Type B pancreatic cell (in vitro differentiated cells): ENCODE measurements at regions not wholly inside any gene's neighbourhood (a gene's known extent, or its start where the extent isn't known, plus 50 kb on each side); places are given as distances from the start of the nearest gene placed in this dataset.
A peak's percentile ranks its signal among the peaks of the same experiment; 100 is the strongest.

Source experiments
- DNase-seq: peaks from one replicate; pipeline ENCODE4 v3.0.0; 2021; ENCODE audit warnings: mixed read lengths; ENCODE audit not compliant: unreplicated experiment; ENCODE audit errors: extremely low spot score
- H3K27ac Mint-ChIP-seq: 2 replicates; pipeline ENCODE4 v1.8.0; 2021; ENCODE audit warnings: mild to moderate bottlenecking, mixed read lengths
- H3K27me3 Mint-ChIP-seq: 2 replicates; pipeline ENCODE4 v1.8.0; 2021; ENCODE audit warnings: mixed read lengths
- H3K36me3 Mint-ChIP-seq: 2 replicates; pipeline ENCODE4 v1.8.0; 2021; ENCODE audit warnings: mixed read lengths
- H3K4me1 Mint-ChIP-seq: one replicate; pipeline ENCODE4 v1.8.0; 2021; ENCODE audit warnings: mixed read lengths; ENCODE audit not compliant: unreplicated experiment
- H3K4me3 Mint-ChIP-seq: 2 replicates; pipeline ENCODE4 v1.8.0; 2021; ENCODE audit warnings: mild to moderate bottlenecking, mixed read lengths
- H3K9me3 Mint-ChIP-seq: 2 replicates; pipeline ENCODE4 v1.8.0; 2021; ENCODE audit warnings: mixed read lengths
- CTCF ChIP-seq: fragments of 200-600 bp; sonication (generic); conservative IDR thresholded peaks from 2 replicates; pipeline ENCODE4 v1.5.0; 2021; ENCODE audit warnings: antibody characterized with exemption, mild to moderate bottlenecking

DNA sequence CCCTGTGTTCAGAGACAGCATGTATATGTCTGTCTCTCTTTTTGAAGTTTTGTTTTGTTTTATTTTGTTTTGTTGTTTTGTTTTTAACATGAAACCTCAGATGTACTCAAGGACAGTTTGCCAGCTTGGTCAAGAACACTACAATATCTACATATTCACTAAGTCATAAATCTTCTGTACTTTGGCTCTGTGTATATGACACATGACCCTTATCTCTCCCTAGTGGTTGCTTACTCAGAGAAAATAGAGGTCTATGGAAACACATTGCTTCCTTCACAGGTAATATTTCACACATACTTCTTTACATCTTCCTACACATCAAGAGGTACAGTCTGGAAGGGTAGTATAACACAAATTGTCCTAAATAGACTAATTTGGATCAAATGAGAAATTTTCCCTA, 312.6 kb upstream of the VRK2 start:
- Mint-ChIP-seq H3K4me1 (no peaks in the 10 kb centered on the region), H3K4me3 (no peak overlapping the region), H3K9me3 (peaks cover 4% of the 10 kb centered on the region), H3K27ac (no peak overlapping the region), H3K36me3 (no peaks in the 10 kb centered on the region), H3K27me3 (no peaks in the 10 kb centered on the region)
- DNase-seq, result no peak
- TF ChIP-seq CTCF, result no peak

- H3K27me3 Mint-ChIP-seq, result peaks cover 6% of the 10 kb centered on the region
- H3K4me3 Mint-ChIP-seq, result no peak overlapping the region
- H3K36me3 Mint-ChIP-seq, result no peaks in the 10 kb centered on the region
- TF ChIP-seq CTCF, result no peak
- no peak for DNase-seq
- H3K9me3 Mint-ChIP-seq, result no peaks in the 10 kb centered on the region
- no peak overlapping the region for H3K27ac Mint-ChIP-seq
- no peaks in the 10 kb centered on the region for H3K4me1 Mint-ChIP-seq
These were observed 305.7 kb upstream of the VRK2 start for GRCh38 chr2:57740891-57741290.

- no peaks in the 10 kb centered on the region for H3K4me1 Mint-ChIP-seq
- no peak overlapping the region for H3K4me3 Mint-ChIP-seq
- TF ChIP-seq CTCF, result no peak
- H3K27ac Mint-ChIP-seq, result no peak overlapping the region
- H3K27me3 Mint-ChIP-seq, result no peaks in the 10 kb centered on the region
- no peaks in the 10 kb centered on the region for H3K36me3 Mint-ChIP-seq
- no peaks in the 10 kb centered on the region for H3K9me3 Mint-ChIP-seq
- DNase-seq, result no peak
These were observed 293.0 kb upstream of the VRK2 start for GRCh38 chr2:57753636-57754035.

GRCh38 chr2:57758686-57759085, 287.9 kb upstream of the VRK2 start:
- no peak for TF ChIP-seq CTCF
- Mint-ChIP-seq H3K9me3 (no peaks in the 10 kb centered on the region), H3K4me3 (peak overlapping the region; percentile 69), H3K27ac (no peak overlapping the region), H3K27me3 (peaks cover 13% of the 10 kb centered on the region), H3K36me3 (no peaks in the 10 kb centered on the region), H3K4me1 (peaks cover 17% of the 10 kb centered on the region)
- DNase-seq, result no peak

DNA sequence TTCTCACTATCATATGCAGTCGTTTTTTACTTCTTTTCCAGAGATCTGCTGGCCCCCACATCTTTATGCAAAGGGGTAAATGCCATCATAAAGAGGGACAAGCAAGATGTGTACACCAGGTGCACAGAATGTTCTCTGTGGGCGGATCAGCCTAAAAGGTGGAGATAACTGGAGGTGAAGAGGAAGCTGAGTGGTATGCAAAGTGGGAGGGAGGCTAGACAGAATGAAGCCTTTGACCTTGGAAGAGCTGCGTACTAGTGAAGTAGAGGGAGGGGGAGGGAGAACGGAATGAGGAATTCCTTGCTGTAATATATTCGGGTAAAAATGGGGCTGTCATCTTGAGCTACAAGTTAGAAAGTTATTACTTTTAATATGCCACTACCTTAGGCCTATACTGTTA, 287.5 kb upstream of the VRK2 start:
- no peak overlapping the region for H3K27ac Mint-ChIP-seq

More for the DNA sequence above, 287.5 kb upstream of the VRK2 start:
- peaks cover 17% of the 10 kb centered on the region for H3K4me1 Mint-ChIP-seq
- TF ChIP-seq CTCF, result no peak
- H3K36me3 Mint-ChIP-seq, result no peaks in the 10 kb centered on the region
- H3K9me3 Mint-ChIP-seq, result no peaks in the 10 kb centered on the region
- peaks cover 13% of the 10 kb centered on the region for H3K27me3 Mint-ChIP-seq
- DNase-seq, result no peak
- peak overlapping the region; percentile 69 for H3K4me3 Mint-ChIP-seq
